OCI-LY3 (cell line): ENCODE measurements at regions not wholly inside any gene's neighbourhood (a gene's known extent, or its start where the extent isn't known, plus 50 kb on each side); places are given as distances from the start of the nearest gene placed in this dataset.

Experiments
- H2AFZ ChIP-seq: fragments of 200-600, 300-600 bp; shearing (Covaris generic); 2 replicates; pipeline ENCODE4 v1.6.0; 2014; ENCODE audit warnings: antibody characterized with exemption, low read depth, low read length
- H3K27ac ChIP-seq: fragments of 200-600, 300-600 bp; sonication (generic); 2 replicates; pipeline ENCODE4 v1.5.1; 2014; ENCODE audit warnings: mild to moderate bottlenecking, low read length, moderate library complexity, mixed read lengths
- H3K27me3 ChIP-seq: fragments of 200-600, 300-600 bp; sonication (generic); 2 replicates; pipeline ENCODE4 v1.6.1; 2014; ENCODE audit warnings: low read depth, low read length, mixed read lengths
- H3K36me3 ChIP-seq: fragments of 200-600, 300-600 bp; sonication (generic); replicated peaks from 2 replicates; pipeline ENCODE3; 2014; ENCODE audit warnings: low read depth, low read length, mixed read lengths
- H3K4me1 ChIP-seq: fragments of 300-600, 200-600 bp; sonication (generic); 2 replicates; pipeline ENCODE4 v1.6.1; 2014; ENCODE audit warnings: low read length, mixed read lengths
- H3K4me2 ChIP-seq: fragments of 200-600, 300-600 bp; sonication (generic); 2 replicates; pipeline ENCODE4 v1.6.1; 2014; ENCODE audit warnings: low read length, mixed read lengths
- H3K4me3 ChIP-seq: fragments of 300-600, 200-600 bp; sonication (generic); 2 replicates; pipeline ENCODE4 v1.5.1; 2014; ENCODE audit warnings: antibody characterized with exemption, mild to moderate bottlenecking, low read length, moderate library complexity
- H3K79me2 ChIP-seq: fragments of 300-600, 200-600 bp; shearing (Covaris generic); 2 replicates; pipeline ENCODE4 v1.6.1; 2014; ENCODE audit warnings: mild to moderate bottlenecking, low read length, mixed read lengths
- H3K9ac ChIP-seq: fragments of 300-600, 200-600 bp; shearing (Covaris generic); 2 replicates; pipeline ENCODE4 v1.6.0; 2014; ENCODE audit warnings: mild to moderate bottlenecking, low read length, moderate library complexity
- H3K9me3 ChIP-seq: fragments of 200-600, 300-600 bp; shearing (Covaris generic); 2 replicates; pipeline ENCODE4 v1.6.1; 2014; ENCODE audit warnings: low read length, mixed read lengths; ENCODE audit not compliant: insufficient read depth
- H4K20me1 ChIP-seq: fragments of 200-600, 300-600 bp; sonication (generic); 2 replicates; pipeline ENCODE4 v1.6.1; 2016; ENCODE audit warnings: low read length, mixed read lengths; ENCODE audit not compliant: insufficient read depth
- EZH2phosphoT487 ChIP-seq: fragments of 200-600 bp; shearing (Covaris generic); IDR thresholded peaks from 2 replicates; pipeline ENCODE4 v1.6.1; 2018; ENCODE audit warnings: antibody characterized with exemption, mixed run types, low read depth
- TF ChIP-seq, protein P1 (sequence below): fragments of 200-600, 300-600 bp; sonication (generic); IDR thresholded peaks from 2 replicates; pipeline ENCODE4 v1.5.1; 2014; ENCODE audit warnings: antibody characterized with exemption, low read length, low read depth

DNA sequence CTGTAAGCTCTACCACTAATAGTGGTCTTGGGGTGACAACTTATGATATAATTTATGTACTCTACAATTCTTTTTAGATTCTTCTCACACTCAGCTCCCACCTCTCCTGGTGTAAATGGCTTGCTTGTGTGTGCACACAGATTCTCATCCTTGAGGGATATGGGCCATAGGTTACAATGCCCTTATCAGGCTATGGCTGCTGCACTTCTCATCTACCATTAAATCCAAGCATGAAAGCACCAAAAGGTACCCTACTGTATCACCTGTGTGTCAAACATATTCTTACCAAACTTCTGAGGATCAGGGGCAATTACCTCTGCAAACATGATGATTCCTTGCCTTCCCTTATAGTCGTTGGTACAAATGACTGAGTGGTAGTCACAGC is 891.9 kb downstream of the SQOR start:
- Histone ChIP-seq H3K79me2 (no peaks in the 10 kb centered on the region), H2AFZ (no peak overlapping the region), H3K4me3 (no peak overlapping the region), H3K36me3 (no peaks in the 10 kb centered on the region), H3K9me3 (no peaks in the 10 kb centered on the region), H3K9ac (no peak overlapping the region), H3K4me2 (no peak overlapping the region), H3K27me3 (no peaks in the 10 kb centered on the region), H3K4me1 (no peaks in the 10 kb centered on the region), H4K20me1 (no peaks in the 10 kb centered on the region), H3K27ac (no peak overlapping the region)
- TF ChIP-seq, protein P1, sequence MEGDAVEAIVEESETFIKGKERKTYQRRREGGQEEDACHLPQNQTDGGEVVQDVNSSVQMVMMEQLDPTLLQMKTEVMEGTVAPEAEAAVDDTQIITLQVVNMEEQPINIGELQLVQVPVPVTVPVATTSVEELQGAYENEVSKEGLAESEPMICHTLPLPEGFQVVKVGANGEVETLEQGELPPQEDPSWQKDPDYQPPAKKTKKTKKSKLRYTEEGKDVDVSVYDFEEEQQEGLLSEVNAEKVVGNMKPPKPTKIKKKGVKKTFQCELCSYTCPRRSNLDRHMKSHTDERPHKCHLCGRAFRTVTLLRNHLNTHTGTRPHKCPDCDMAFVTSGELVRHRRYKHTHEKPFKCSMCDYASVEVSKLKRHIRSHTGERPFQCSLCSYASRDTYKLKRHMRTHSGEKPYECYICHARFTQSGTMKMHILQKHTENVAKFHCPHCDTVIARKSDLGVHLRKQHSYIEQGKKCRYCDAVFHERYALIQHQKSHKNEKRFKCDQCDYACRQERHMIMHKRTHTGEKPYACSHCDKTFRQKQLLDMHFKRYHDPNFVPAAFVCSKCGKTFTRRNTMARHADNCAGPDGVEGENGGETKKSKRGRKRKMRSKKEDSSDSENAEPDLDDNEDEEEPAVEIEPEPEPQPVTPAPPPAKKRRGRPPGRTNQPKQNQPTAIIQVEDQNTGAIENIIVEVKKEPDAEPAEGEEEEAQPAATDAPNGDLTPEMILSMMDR, result no peak

DNA sequence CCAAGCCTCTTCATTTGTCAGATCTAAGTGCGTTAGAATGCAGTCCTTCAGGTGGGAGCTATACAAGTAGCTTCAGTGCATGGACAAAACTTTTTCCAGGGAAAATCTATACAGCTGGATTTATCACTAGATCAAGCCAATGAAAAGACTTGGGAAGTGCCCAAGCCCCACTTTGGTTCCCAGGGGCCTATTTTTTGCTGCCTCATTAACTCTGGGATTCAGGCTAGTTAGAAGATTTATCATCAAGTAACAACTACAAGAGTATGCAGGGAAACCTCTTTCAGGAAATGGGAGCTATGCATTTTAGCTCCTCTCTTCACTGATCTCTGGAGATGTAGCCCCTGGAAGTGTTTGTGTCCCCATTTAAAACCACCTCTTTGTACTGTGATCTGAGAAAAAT is 908.8 kb downstream of the SQOR start:
- no peak overlapping the region for H2AFZ ChIP-seq
- no peaks in the 10 kb centered on the region for H3K27me3 ChIP-seq
- no peaks in the 10 kb centered on the region for H3K79me2 ChIP-seq
- no peak overlapping the region for H3K27ac ChIP-seq
- TF ChIP-seq EZH2phosphoT487, result no peak
- TF ChIP-seq, protein P1, result no peak
- no peak overlapping the region for H3K4me3 ChIP-seq
- no peak overlapping the region for H3K4me2 ChIP-seq
- H3K9me3 ChIP-seq, result no peaks in the 10 kb centered on the region
- H3K4me1 ChIP-seq, result no peaks in the 10 kb centered on the region
- no peaks in the 10 kb centered on the region for H3K36me3 ChIP-seq
- H3K9ac ChIP-seq, result no peak overlapping the region
- H4K20me1 ChIP-seq, result no peaks in the 10 kb centered on the region

DNA sequence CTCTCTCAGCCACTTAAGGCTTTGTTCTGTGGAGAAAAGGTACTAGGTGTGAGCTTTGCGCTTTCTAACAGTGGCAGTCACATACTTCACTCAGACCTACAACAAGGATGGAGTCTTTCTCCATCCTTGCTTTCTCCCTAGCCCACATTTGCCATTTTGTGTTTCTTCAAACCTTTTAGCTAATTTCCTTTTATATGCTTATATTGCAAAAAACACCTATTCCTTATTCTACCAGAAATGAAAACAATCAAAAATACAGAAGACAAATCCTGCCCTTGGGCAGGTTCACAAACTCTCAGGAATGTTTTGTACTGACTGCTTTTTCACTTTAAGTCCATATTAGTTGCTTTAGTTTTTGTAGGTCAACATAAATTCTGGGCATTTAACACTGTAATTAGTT is 914.2 kb downstream of the SQOR start:
- no peak overlapping the region for H3K9ac ChIP-seq
- no peak overlapping the region for H3K27ac ChIP-seq

GRCh38 chr15:46552316-46552715 is 917.5 kb downstream of the SQOR start:
- Histone ChIP-seq H3K79me2 (no peaks in the 10 kb centered on the region), H4K20me1 (no peaks in the 10 kb centered on the region), H3K4me3 (no peak overlapping the region), H3K27me3 (no peaks in the 10 kb centered on the region), H3K36me3 (no peaks in the 10 kb centered on the region), H3K9ac (no peak overlapping the region), H3K9me3 (no peaks in the 10 kb centered on the region), H3K4me1 (no peaks in the 10 kb centered on the region), H3K4me2 (no peak overlapping the region), H3K27ac (no peak overlapping the region), H2AFZ (no peak overlapping the region)
- TF ChIP-seq, protein P1, result no peak
- TF ChIP-seq EZH2phosphoT487, result no peak

More for the DNA sequence above, 914.2 kb downstream of the SQOR start:
- Histone ChIP-seq H3K4me2 (no peak overlapping the region), H3K27me3 (no peaks in the 10 kb centered on the region), H3K4me3 (no peak overlapping the region), H3K36me3 (no peaks in the 10 kb centered on the region), H4K20me1 (no peaks in the 10 kb centered on the region), H2AFZ (no peak overlapping the region), H3K9me3 (no peaks in the 10 kb centered on the region), H3K4me1 (no peaks in the 10 kb centered on the region), H3K79me2 (no peaks in the 10 kb centered on the region)
- TF ChIP-seq EZH2phosphoT487, result no peak
- TF ChIP-seq, protein P1, result no peak
